PC-9 (cell line): ENCODE measurements at regions not wholly inside any gene's neighbourhood (a gene's known extent, or its start where the extent isn't known, plus 50 kb on each side); places are given as distances from the start of the nearest gene placed in this dataset.

Experiments used
- BruUV-seq: library from RNA; stranded (reverse); fragments of 400-500 nt; replicated peaks from 2 replicates; lab custom pipeline; 2021; lab: Mats Ljungman, UMichigan
- CTCF ChIA-PET: fragments of 300-600 bp; sonication (Branson Sonifier 250); formaldehyde crosslinking; loops from one replicate; lab custom pipeline; 2022; ENCODE audit warnings: antibody characterized with exemption; lab: Charles Lee
- POLR2A ChIA-PET: fragments of 300-600 bp; sonication (Branson Sonifier 250); formaldehyde crosslinking; loops from one replicate; lab custom pipeline; 2022; ENCODE audit warnings: antibody characterized with exemption; ENCODE audit not compliant: unreplicated experiment; lab: Charles Lee
- DNase-seq, 2 experiments: peaks; one replicate each; pipeline versions ENCODE4 v3.0.0 to v3.0.0-alpha.2; 2015 to 2022; ENCODE audit warnings: mixed read lengths in 1 of 2
- H2AFZ ChIP-seq: fragments of 200-600 bp; sonication (generic); 2 replicates; pipeline ENCODE4 v1.8.1; 2017; ENCODE audit warnings: antibody characterized with exemption
- H3F3A ChIP-seq: fragments of 200-600 bp; sonication (generic); 2 replicates; pipeline ENCODE4 v1.8.1; 2017; ENCODE audit warnings: antibody characterized with exemption, mild to moderate bottlenecking, low read depth; ENCODE audit not compliant: insufficient read depth
- H3K27ac ChIP-seq: fragments of 200-600 bp; sonication (generic); 2 replicates; pipeline ENCODE4 v1.6.1; 2016; ENCODE audit warnings: mixed run types
- H3K27me3 ChIP-seq: fragments of 200-600 bp; sonication (generic); 2 replicates; pipeline ENCODE4 v1.6.1; 2016; ENCODE audit warnings: low read depth, mixed run types; ENCODE audit not compliant: insufficient read depth
- H3K36me3 ChIP-seq: fragments of 200-600 bp; sonication (generic); 2 replicates; pipeline ENCODE4 v1.6.1; 2016; ENCODE audit warnings: low read depth, mixed run types
- H3K4me1 ChIP-seq: fragments of 200-600 bp; sonication (generic); replicated peaks from 2 replicates; pipeline ENCODE4 v1.6.1; 2016; ENCODE audit warnings: mixed run types; ENCODE audit not compliant: insufficient read depth
- H3K4me2 ChIP-seq: fragments of 200-600 bp; sonication (generic); 2 replicates; pipeline ENCODE4 v1.6.1; 2017; ENCODE audit warnings: mixed run types
- H3K4me3 ChIP-seq: fragments of 200-600 bp; sonication (generic); 2 replicates; pipeline ENCODE4 v1.6.1; 2016; ENCODE audit warnings: mixed run types
- H3K79me2 ChIP-seq: fragments of 200-600 bp; sonication (generic); 2 replicates; pipeline ENCODE4 v1.6.1; 2017; ENCODE audit warnings: low read depth, mixed run types
- H3K9me2 ChIP-seq: fragments of 200-600 bp; sonication (generic); 2 replicates; pipeline ENCODE4 v1.8.1; 2017; ENCODE audit warnings: mild to moderate bottlenecking; ENCODE audit not compliant: insufficient read depth
- H3K9me3 ChIP-seq: fragments of 200-600 bp; sonication (generic); 2 replicates; pipeline ENCODE4 v1.8.1; 2016; ENCODE audit warnings: low read depth; ENCODE audit not compliant: insufficient read depth
- H4K20me1 ChIP-seq: fragments of 200-600 bp; sonication (generic); 2 replicates; pipeline ENCODE4 v1.8.1; 2017; ENCODE audit not compliant: insufficient read depth
- CTCF ChIP-seq: fragments of 200-600 bp; sonication (generic); conservative IDR thresholded peaks from 2 replicates; pipeline ENCODE4 v1.6.1; 2017; ENCODE audit warnings: mixed run types, antibody characterized with exemption, mild to moderate bottlenecking, moderate library complexity
- EZH2 ChIP-seq: fragments of 200-600 bp; sonication (generic); IDR thresholded peaks from 2 replicates; pipeline ENCODE4 v1.8.0; 2017; ENCODE audit warnings: antibody characterized with exemption, low read depth
- intact Hi-C: fragments of 100-400 bp; cut with micrococcal nuclease; formaldehyde crosslinking; loops from one replicate; pipeline ENCODE4 v1.10.0; 2022; ENCODE audit not compliant: unreplicated experiment

GRCh38 chr2:106658616-106659015 is 171.5 kb downstream of the CD8B2 start:
- H3K4me3 ChIP-seq: no peak overlapping the region
- no peak overlapping the region for H3K4me2 ChIP-seq
- ChIA-PET POLR2A (no interaction called here), CTCF (no interaction called here)
- peaks cover under 1% of the 10 kb centered on the region; the same call in 1 of the 2 replicates for H3K27me3 ChIP-seq
- H4K20me1 ChIP-seq: no peaks in the 10 kb centered on the region
- no peaks in the 10 kb centered on the region for H3K36me3 ChIP-seq
- H3K9me3 ChIP-seq: no peaks in the 10 kb centered on the region
- no peaks in the 10 kb centered on the region for H3K79me2 ChIP-seq
- no peak overlapping the region for H3K27ac ChIP-seq
- DNase-seq: no peak
- no peak for TF ChIP-seq CTCF
- no peak for TF ChIP-seq EZH2
- H3F3A ChIP-seq: no peaks in the 10 kb centered on the region
- H3K9me2 ChIP-seq: no peaks in the 10 kb centered on the region
- H2AFZ ChIP-seq: no peak overlapping the region
- intact Hi-C loops: no loop called here
- H3K4me1 ChIP-seq: no peaks in the 10 kb centered on the region
- no TSS peak for BruUV-seq

GRCh38 chr2:106664669-106665068 is 177.5 kb downstream of the CD8B2 start:
- H4K20me1 ChIP-seq: no peaks in the 10 kb centered on the region
- POLR2A ChIA-PET: no interaction called here
- no peaks in the 10 kb centered on the region for H3K9me3 ChIP-seq
- intact Hi-C loops: no loop called here
- DNase-seq: no peak
- CTCF ChIA-PET: no interaction called here
- no TSS peak for BruUV-seq
- H3K36me3 ChIP-seq: no peaks in the 10 kb centered on the region
- H3K27me3 ChIP-seq: no peaks in the 10 kb centered on the region
- no peaks in the 10 kb centered on the region for H3K79me2 ChIP-seq
- no peaks in the 10 kb centered on the region for H3K9me2 ChIP-seq
- no peak overlapping the region for H3K4me3 ChIP-seq
- no peak overlapping the region for H3K4me2 ChIP-seq
- TF ChIP-seq CTCF: no peak
- TF ChIP-seq EZH2: no peak
- no peaks in the 10 kb centered on the region for H3F3A ChIP-seq
- no peak overlapping the region for H2AFZ ChIP-seq
- H3K27ac ChIP-seq: no peak overlapping the region
- no peaks in the 10 kb centered on the region for H3K4me1 ChIP-seq

GRCh38 chr2:106667478-106668070 is 180.4 kb downstream of the CD8B2 start:
- no peak overlapping the region for H3K4me2 ChIP-seq
- ChIA-PET POLR2A (no interaction called here), CTCF (no interaction called here)
- no peak for DNase-seq
- no peaks in the 10 kb centered on the region for H4K20me1 ChIP-seq
- no peaks in the 10 kb centered on the region for H3K9me3 ChIP-seq
- no peaks in the 10 kb centered on the region for H3K9me2 ChIP-seq
- no peaks in the 10 kb centered on the region for H3K27me3 ChIP-seq
- no peaks in the 10 kb centered on the region for H3K36me3 ChIP-seq
- H3F3A ChIP-seq: no peaks in the 10 kb centered on the region
- BruUV-seq: no TSS peak
- no peak overlapping the region for H2AFZ ChIP-seq
- intact Hi-C loops: no loop called here
- H3K27ac ChIP-seq: no peak overlapping the region
- no peak overlapping the region for H3K4me3 ChIP-seq
- no peaks in the 10 kb centered on the region for H3K79me2 ChIP-seq
- TF ChIP-seq EZH2 (no peak), CTCF (no peak)
- no peaks in the 10 kb centered on the region for H3K4me1 ChIP-seq
